ENCODE measurements at regions not wholly inside any gene's neighbourhood (a gene's known extent, or its start where the extent isn't known, plus 50 kb on each side); places are given as distances from the start of the nearest gene placed in this dataset.

GRCh38 chr12:66919466-66919865 is 240.6 kb upstream of the GRIP1 start:
- TF ChIP-seq CEBPB (tag; IDR thresholded peaks at IDR 0.05), result no peak
- TF ChIP-seq POLR2G (IDR thresholded peaks at IDR 0.05; ENCODE audit: low read depth, low read length), result no peak
- TF ChIP-seq, protein P1, sequence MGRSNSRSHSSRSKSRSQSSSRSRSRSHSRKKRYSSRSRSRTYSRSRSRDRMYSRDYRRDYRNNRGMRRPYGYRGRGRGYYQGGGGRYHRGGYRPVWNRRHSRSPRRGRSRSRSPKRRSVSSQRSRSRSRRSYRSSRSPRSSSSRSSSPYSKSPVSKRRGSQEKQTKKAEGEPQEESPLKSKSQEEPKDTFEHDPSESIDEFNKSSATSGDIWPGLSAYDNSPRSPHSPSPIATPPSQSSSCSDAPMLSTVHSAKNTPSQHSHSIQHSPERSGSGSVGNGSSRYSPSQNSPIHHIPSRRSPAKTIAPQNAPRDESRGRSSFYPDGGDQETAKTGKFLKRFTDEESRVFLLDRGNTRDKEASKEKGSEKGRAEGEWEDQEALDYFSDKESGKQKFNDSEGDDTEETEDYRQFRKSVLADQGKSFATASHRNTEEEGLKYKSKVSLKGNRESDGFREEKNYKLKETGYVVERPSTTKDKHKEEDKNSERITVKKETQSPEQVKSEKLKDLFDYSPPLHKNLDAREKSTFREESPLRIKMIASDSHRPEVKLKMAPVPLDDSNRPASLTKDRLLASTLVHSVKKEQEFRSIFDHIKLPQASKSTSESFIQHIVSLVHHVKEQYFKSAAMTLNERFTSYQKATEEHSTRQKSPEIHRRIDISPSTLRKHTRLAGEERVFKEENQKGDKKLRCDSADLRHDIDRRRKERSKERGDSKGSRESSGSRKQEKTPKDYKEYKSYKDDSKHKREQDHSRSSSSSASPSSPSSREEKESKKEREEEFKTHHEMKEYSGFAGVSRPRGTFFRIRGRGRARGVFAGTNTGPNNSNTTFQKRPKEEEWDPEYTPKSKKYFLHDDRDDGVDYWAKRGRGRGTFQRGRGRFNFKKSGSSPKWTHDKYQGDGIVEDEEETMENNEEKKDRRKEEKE (IDR thresholded peaks at IDR 0.05; ENCODE audit: borderline replicate concordance in 1 of 2, control insufficient read depth in 1 of 2, low read depth in 2 of 2, low read length in 1 of 2), result no peak

Data from K562 (cell line).